ENCODE measurements at regions not wholly inside any gene's neighbourhood (a gene's known extent, or its start where the extent isn't known, plus 50 kb on each side); places are given as distances from the start of the nearest gene placed in this dataset.

DNA sequence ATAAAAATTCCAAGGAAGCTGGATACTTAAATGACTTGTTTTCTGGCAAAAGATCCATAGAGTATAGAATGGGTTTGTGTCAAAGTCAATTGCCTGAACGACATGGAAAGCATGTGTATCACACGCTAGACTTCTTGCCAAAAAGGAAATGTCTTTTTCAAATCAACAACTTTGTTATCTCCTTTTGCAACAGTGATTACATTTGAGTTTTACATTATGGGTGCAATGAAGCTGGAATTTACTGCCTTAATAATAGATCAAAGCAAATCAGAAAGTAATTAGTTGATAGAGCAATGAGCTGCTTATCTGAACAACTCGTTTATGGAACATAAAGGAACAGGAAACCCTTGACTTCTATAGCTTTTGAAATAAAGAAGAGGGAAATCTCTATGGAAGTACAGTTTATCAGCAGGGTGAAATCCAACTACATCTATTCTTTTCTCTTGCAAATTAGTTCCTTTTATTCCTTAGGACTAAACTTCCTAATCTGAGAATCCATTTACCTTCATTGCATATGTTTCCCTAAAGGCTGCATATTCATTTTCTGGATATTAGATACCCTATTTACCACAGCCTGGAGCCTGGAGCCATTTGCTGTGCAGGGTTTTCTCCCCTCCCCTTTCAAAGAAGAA, 415.1 kb upstream of the NECTIN3 start:
- TF ChIP-seq, protein P1, sequence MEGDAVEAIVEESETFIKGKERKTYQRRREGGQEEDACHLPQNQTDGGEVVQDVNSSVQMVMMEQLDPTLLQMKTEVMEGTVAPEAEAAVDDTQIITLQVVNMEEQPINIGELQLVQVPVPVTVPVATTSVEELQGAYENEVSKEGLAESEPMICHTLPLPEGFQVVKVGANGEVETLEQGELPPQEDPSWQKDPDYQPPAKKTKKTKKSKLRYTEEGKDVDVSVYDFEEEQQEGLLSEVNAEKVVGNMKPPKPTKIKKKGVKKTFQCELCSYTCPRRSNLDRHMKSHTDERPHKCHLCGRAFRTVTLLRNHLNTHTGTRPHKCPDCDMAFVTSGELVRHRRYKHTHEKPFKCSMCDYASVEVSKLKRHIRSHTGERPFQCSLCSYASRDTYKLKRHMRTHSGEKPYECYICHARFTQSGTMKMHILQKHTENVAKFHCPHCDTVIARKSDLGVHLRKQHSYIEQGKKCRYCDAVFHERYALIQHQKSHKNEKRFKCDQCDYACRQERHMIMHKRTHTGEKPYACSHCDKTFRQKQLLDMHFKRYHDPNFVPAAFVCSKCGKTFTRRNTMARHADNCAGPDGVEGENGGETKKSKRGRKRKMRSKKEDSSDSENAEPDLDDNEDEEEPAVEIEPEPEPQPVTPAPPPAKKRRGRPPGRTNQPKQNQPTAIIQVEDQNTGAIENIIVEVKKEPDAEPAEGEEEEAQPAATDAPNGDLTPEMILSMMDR (conservative IDR thresholded peaks at IDR 0.05; ENCODE audit: low read depth, low read length) = no peak
- Histone ChIP-seq H3K36me3 (ENCODE audit: insufficient read depth) (no peaks in the 10 kb centered on the region), H3K9ac (no peak overlapping the region), H4K20me1 (ENCODE audit: insufficient read depth) (no peaks in the 10 kb centered on the region), H3K79me2 (ENCODE audit: insufficient read depth, low read depth) (no peaks in the 10 kb centered on the region), H3K27ac (no peak overlapping the region), H3K4me3 (IDR thresholded peaks at IDR 0.05; ENCODE audit: insufficient read depth, low read depth, low read length) (no peak overlapping the region), H3K4me1 (ENCODE audit: low read depth, poor library complexity, severe bottlenecking) (no peaks in the 10 kb centered on the region), H2AFZ (ENCODE audit: low read depth) (no peak overlapping the region), H3K4me2 (no peak overlapping the region), H3K27me3 (ENCODE audit: insufficient read depth, low read depth) (no peaks in the 10 kb centered on the region)

DNA sequence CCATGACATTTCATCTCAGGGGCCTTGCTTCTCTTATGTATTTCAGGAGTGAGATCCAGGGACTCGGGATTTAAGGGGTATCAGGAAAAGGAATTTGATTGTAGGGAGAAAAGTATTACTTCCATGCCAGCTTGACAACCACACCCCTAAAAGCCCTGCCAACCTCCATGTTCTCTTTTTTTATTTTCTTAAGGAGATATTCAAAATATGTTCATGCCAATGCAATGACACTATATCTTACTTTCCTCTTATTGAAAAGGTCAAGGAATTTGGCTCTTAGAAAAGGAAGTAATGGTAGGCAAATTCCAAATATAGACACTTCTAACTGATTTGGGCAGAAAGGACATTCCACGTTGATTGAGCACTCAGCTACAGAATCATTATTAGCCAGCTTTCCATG, 407.5 kb upstream of the NECTIN3 start:
- no peak overlapping the region for H2AFZ ChIP-seq (ENCODE audit: low read depth)
- no peaks in the 10 kb centered on the region for H3K36me3 ChIP-seq (ENCODE audit: insufficient read depth)
- no peak overlapping the region for H3K27ac ChIP-seq
- peaks cover 6% of the 10 kb centered on the region for H3K4me1 ChIP-seq (ENCODE audit: low read depth, poor library complexity, severe bottlenecking)
- H3K4me2 ChIP-seq = no peak overlapping the region
- TF ChIP-seq, protein P1 (conservative IDR thresholded peaks at IDR 0.05; ENCODE audit: low read depth, low read length) = no peak
- no peaks in the 10 kb centered on the region for H3K27me3 ChIP-seq (ENCODE audit: insufficient read depth, low read depth)
- H4K20me1 ChIP-seq (ENCODE audit: insufficient read depth) = no peaks in the 10 kb centered on the region
- no peak overlapping the region for H3K9ac ChIP-seq
- no peak overlapping the region for H3K4me3 ChIP-seq (IDR thresholded peaks at IDR 0.05; ENCODE audit: insufficient read depth, low read depth, low read length)
- H3K79me2 ChIP-seq (ENCODE audit: insufficient read depth, low read depth) = no peaks in the 10 kb centered on the region

DNA sequence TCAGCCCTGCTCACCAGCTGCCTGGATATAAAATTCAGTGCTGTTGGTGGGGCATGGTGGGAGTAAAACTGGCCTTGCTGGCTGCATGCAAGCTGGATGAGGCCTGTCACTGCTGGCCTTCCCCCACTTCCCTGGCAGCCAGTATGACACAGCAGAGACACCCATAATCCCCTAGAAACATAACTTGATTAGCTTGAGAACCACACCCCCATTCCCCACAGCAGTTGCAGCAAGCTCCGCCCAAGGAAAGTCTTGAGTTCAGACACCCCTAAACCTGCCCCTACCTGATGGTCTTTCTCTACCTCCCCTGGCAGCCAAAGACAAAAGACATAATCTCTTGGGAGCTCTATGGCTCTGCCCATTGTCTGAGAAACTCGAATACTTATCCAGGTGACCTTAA, 405.1 kb upstream of the NECTIN3 start:
- Histone ChIP-seq H3K27ac (no peak overlapping the region), H2AFZ (ENCODE audit: low read depth) (no peak overlapping the region), H3K4me2 (no peak overlapping the region), H3K36me3 (ENCODE audit: insufficient read depth) (no peaks in the 10 kb centered on the region), H3K9ac (no peak overlapping the region), H3K79me2 (ENCODE audit: insufficient read depth, low read depth) (no peaks in the 10 kb centered on the region), H4K20me1 (ENCODE audit: insufficient read depth) (no peaks in the 10 kb centered on the region), H3K27me3 (ENCODE audit: insufficient read depth, low read depth) (no peaks in the 10 kb centered on the region), H3K4me3 (IDR thresholded peaks at IDR 0.05; ENCODE audit: insufficient read depth, low read depth, low read length) (no peak overlapping the region), H3K4me1 (ENCODE audit: low read depth, poor library complexity, severe bottlenecking) (peaks cover 6% of the 10 kb centered on the region)
- TF ChIP-seq, protein P1 (conservative IDR thresholded peaks at IDR 0.05; ENCODE audit: low read depth, low read length) = no peak

DNA sequence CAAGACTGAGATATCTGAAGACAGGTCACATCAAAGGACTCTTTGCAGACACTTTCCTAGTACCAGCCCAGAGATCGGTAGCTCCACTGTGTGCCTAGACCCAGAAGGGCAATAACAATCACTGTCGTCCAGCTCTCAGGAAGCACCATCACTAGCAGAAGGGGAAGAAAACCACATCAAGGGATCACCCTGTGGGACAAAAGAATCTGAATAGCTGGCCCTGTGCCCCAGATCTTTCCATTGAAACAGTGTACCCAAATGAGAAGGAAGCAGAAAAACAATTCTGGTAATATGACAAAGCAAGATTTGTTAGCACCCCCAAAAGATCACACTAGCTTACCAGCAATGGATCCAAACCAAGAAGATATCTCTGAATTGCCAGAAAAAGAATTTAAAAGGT, 404.4 kb upstream of the NECTIN3 start:
- TF ChIP-seq, protein P1 (conservative IDR thresholded peaks at IDR 0.05; ENCODE audit: low read depth, low read length) = no peak
- H3K36me3 ChIP-seq (ENCODE audit: insufficient read depth) = no peaks in the 10 kb centered on the region

More for the DNA sequence above, 404.4 kb upstream of the NECTIN3 start:
- H3K4me1 ChIP-seq (ENCODE audit: low read depth, poor library complexity, severe bottlenecking) = peaks cover 6% of the 10 kb centered on the region
- no peaks in the 10 kb centered on the region for H3K27me3 ChIP-seq (ENCODE audit: insufficient read depth, low read depth)
- no peaks in the 10 kb centered on the region for H4K20me1 ChIP-seq (ENCODE audit: insufficient read depth)
- no peak overlapping the region for H3K27ac ChIP-seq
- H3K4me3 ChIP-seq (IDR thresholded peaks at IDR 0.05; ENCODE audit: insufficient read depth, low read depth, low read length) = no peak overlapping the region
- no peak overlapping the region for H3K4me2 ChIP-seq
- H3K79me2 ChIP-seq (ENCODE audit: insufficient read depth, low read depth) = no peaks in the 10 kb centered on the region
- no peak overlapping the region for H3K9ac ChIP-seq
- no peak overlapping the region for H2AFZ ChIP-seq (ENCODE audit: low read depth)
